ENCODE measurements at regions not wholly inside any gene's neighbourhood (a gene's known extent, or its start where the extent isn't known, plus 50 kb on each side); places are given as distances from the start of the nearest gene placed in this dataset.
A peak's percentile ranks its signal among the peaks of the same experiment; 100 is the strongest.
"Not testable (repeated sequence)": the region's sequence is repeated elsewhere in the genome, so short reads cannot be mapped to it uniquely, and the experiment has no call there.

DNA sequence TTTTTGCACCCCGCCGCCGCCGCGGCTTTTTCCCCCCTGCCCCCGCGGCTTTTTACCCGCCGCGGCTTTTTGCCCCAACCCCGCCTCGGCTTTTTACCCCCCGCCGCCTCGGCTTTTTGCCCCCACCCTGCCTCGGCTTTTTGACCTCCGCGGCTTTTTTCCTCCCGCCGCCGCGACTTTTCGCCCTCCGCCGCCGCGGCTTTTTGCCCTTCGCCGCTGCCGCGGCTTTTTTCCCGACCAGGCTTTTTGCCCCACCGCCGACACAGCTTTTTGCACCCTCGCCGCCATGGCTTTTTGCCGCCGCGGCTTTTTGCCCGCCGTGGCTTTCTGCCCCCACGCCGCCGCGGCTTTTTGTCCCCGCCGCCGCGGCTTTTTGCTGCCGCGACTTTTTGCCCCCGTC lies 137.0 kb upstream of the TP53TG3D start:
- ATAC-seq (no peak), DNase-seq (ENCODE audit: extremely low read depth in 1 of 4, low spot score in 3 of 4) (peak; percentile 0 to 12 (median 0)), FAIRE-seq (no peak)
- Histone ChIP-seq H3K4me1 (replicated peaks in 1 of 2; ENCODE audit: control insufficient read depth in 2 of 2, insufficient read depth in 2 of 2, low read length in 2 of 2) (no peaks in the 10 kb centered on the region), H3K27ac (ENCODE audit: extremely low read depth, low read depth, low read length) (no peak overlapping the region), H4K20me1 (replicated peaks; ENCODE audit: control insufficient read depth, insufficient read depth, low read length) (no peaks in the 10 kb centered on the region), H3K9me1 (ENCODE audit: control insufficient read depth, insufficient read depth, low read length) (no peaks in the 10 kb centered on the region), H3K9ac (ENCODE audit: insufficient read depth in 1 of 2, low read depth in 2 of 2, low read length in 2 of 2) (peak overlapping the region in 1 of 2 experiments; percentile 52; a peak in 2 of 4 replicates), H3K4me2 (ENCODE audit: insufficient read depth, low read length) (no peak overlapping the region), H3K79me2 (ENCODE audit: control insufficient read depth, insufficient read depth, low read length) (no peaks in the 10 kb centered on the region), H3K36me3 (ENCODE audit: control insufficient read depth, insufficient read depth, low read length) (no peaks in the 10 kb centered on the region), H3K27me3 (ENCODE audit: control insufficient read depth in 2 of 2, insufficient read depth in 2 of 2, low read length in 2 of 2) (no peaks in the 10 kb centered on the region), H3K9me3 (replicated peaks; ENCODE audit: control insufficient read depth, insufficient read depth, low read depth, low read length) (no peaks in the 10 kb centered on the region), H2AFZ (ENCODE audit: low read depth, low read length) (no peak overlapping the region), H3K4me3 (peak overlapping the region; percentile 37)
- TF ChIP-seq, protein P1, sequence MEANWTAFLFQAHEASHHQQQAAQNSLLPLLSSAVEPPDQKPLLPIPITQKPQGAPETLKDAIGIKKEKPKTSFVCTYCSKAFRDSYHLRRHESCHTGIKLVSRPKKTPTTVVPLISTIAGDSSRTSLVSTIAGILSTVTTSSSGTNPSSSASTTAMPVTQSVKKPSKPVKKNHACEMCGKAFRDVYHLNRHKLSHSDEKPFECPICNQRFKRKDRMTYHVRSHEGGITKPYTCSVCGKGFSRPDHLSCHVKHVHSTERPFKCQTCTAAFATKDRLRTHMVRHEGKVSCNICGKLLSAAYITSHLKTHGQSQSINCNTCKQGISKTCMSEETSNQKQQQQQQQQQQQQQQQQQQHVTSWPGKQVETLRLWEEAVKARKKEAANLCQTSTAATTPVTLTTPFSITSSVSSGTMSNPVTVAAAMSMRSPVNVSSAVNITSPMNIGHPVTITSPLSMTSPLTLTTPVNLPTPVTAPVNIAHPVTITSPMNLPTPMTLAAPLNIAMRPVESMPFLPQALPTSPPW (CRISPR knock-in tag; IDR thresholded peaks at IDR 0.05), result 0 out of 2 replicates have a peak, but pooled peaks have one; percentile 5
- TF ChIP-seq, protein P2, sequence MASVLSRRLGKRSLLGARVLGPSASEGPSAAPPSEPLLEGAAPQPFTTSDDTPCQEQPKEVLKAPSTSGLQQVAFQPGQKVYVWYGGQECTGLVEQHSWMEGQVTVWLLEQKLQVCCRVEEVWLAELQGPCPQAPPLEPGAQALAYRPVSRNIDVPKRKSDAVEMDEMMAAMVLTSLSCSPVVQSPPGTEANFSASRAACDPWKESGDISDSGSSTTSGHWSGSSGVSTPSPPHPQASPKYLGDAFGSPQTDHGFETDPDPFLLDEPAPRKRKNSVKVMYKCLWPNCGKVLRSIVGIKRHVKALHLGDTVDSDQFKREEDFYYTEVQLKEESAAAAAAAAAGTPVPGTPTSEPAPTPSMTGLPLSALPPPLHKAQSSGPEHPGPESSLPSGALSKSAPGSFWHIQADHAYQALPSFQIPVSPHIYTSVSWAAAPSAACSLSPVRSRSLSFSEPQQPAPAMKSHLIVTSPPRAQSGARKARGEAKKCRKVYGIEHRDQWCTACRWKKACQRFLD (CRISPR knock-in tag; IDR thresholded peaks at IDR 0.05), result no peak
- TF ChIP-seq, protein P3, sequence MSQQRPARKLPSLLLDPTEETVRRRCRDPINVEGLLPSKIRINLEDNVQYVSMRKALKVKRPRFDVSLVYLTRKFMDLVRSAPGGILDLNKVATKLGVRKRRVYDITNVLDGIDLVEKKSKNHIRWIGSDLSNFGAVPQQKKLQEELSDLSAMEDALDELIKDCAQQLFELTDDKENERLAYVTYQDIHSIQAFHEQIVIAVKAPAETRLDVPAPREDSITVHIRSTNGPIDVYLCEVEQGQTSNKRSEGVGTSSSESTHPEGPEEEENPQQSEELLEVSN (IDR thresholded peaks at IDR 0.05; ENCODE audit: borderline replicate concordance in 1 of 2, extremely low read depth in 1 of 2, insufficient read depth in 1 of 2, insufficient read length in 1 of 2, low read depth in 1 of 2, low read length in 1 of 2, poor library complexity in 1 of 2, severe bottlenecking in 1 of 2), result no peak
- no peak for TF ChIP-seq ZFP30 (CRISPR knock-in tag; IDR thresholded peaks at IDR 0.05; ENCODE audit: borderline replicate concordance)
- 0 out of 2 replicates have a peak, but pooled peaks have one; percentile 19 for TF ChIP-seq BCOR (IDR thresholded peaks at IDR 0.05)
- WGBS (ENCODE audit: insufficient coverage, low coverage, missing lambda C conversion rate), result 0% methylated on average over 1 of the region's 52 CpGs
- in situ Hi-C loops (cut with MboI) (loop anchor here (25.0 kb wide), 1 partner anchor 946 kb away; no protein-coding TSS in a partner anchor), intact Hi-C loops (cut with micrococcal nuclease) (no loop called here)
- POLR2A ChIA-PET, result no interaction called here
- CTCF ChIA-PET (ENCODE audit: low intra/inter-chr PET ratio), result no interaction called here
- no TSS peak for BruUV-seq (replicated peaks)

DNA sequence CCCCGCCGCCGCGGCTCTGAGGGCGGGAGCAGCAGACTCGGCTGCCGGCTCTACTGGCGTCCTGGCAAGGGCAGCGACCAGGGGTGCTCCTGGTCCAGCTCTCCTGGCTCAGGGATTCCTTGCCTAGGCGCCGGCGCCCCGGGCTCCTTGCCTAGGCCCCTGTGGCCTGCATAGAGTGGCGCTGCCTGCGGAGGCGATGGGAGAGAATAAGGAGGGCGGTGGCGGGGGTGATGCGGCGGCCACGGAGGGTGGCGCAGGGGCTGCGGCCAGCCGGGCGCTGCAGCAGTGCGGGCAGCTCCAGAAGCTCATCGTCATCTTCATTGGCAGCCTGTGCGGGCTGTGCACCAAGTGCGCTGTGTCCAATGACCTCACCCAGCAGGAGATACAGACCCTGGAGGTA lies 136.6 kb upstream of the TP53TG3D start:
- H3K27ac ChIP-seq (ENCODE audit: extremely low read depth, low read depth, low read length); H3K4me2 ChIP-seq (ENCODE audit: insufficient read depth, low read length); H3K4me1 ChIP-seq (replicated peaks in 1 of 2; ENCODE audit: control insufficient read depth in 2 of 2, insufficient read depth in 2 of 2, low read length in 2 of 2); H3K9me1 ChIP-seq (ENCODE audit: control insufficient read depth, insufficient read depth, low read length); FAIRE-seq; CTCF ChIA-PET (ENCODE audit: low intra/inter-chr PET ratio); H3K27me3 ChIP-seq (ENCODE audit: control insufficient read depth in 2 of 2, insufficient read depth in 2 of 2, low read length in 2 of 2); intact Hi-C loops (cut with micrococcal nuclease); BruUV-seq (replicated peaks); H4K20me1 ChIP-seq (replicated peaks; ENCODE audit: control insufficient read depth, insufficient read depth, low read length); H3K9me3 ChIP-seq (replicated peaks; ENCODE audit: control insufficient read depth, insufficient read depth, low read depth, low read length); ATAC-seq; H2AFZ ChIP-seq (ENCODE audit: low read depth, low read length); H3K36me3 ChIP-seq (ENCODE audit: control insufficient read depth, insufficient read depth, low read length); POLR2A ChIA-PET; DNase-seq (ENCODE audit: extremely low read depth in 1 of 4, low spot score in 3 of 4); H3K9ac ChIP-seq (ENCODE audit: insufficient read depth in 1 of 2, low read depth in 2 of 2, low read length in 2 of 2); H3K79me2 ChIP-seq (ENCODE audit: control insufficient read depth, insufficient read depth, low read length): not testable (repeated sequence)
- in situ Hi-C loops (cut with MboI), result loop anchor here (25.0 kb wide), 1 partner anchor 946 kb away; no protein-coding TSS in a partner anchor
- peak overlapping the region; percentile 37; the same call in 1 of the 2 replicates for H3K4me3 ChIP-seq
- no CpG with 5 or more reads among the region's 29 CpGs for WGBS (ENCODE audit: insufficient coverage, low coverage, missing lambda C conversion rate)

Measured in K562 (cell line).